Suprapubic skin (tissue), 4 donors: ENCODE measurements at regions not wholly inside any gene's neighbourhood (a gene's known extent, or its start where the extent isn't known, plus 50 kb on each side); places are given as distances from the start of the nearest gene placed in this dataset.

Source experiments
- DNase-seq, 2 donors: peaks; one replicate each; pipeline ENCODE4 v3.0.0-alpha.2; 2019; ENCODE audit warnings: low spot score in 2 of 2
- H3K27ac ChIP-seq: fragments of 200-600 bp; sonication (generic); one replicate; pipeline ENCODE4 v1.5.1; 2019
- H3K27me3 ChIP-seq: fragments of 200-600 bp; sonication (generic); one replicate; pipeline ENCODE4 v1.5.1; 2019
- H3K36me3 ChIP-seq: fragments of 200-600 bp; sonication (generic); one replicate; pipeline ENCODE4 v1.5.1; 2019
- H3K4me1 ChIP-seq: fragments of 200-600 bp; sonication (generic); one replicate; pipeline ENCODE4 v1.5.1; 2019
- H3K4me3 ChIP-seq: fragments of 200-600 bp; sonication (generic); one replicate; pipeline ENCODE4 v1.5.1; 2019; ENCODE audit warnings: mild to moderate bottlenecking
- H3K9me3 ChIP-seq: fragments of 200-600 bp; sonication (generic); one replicate; pipeline ENCODE4 v1.5.1; 2019
- EP300 ChIP-seq: sonication (generic); formaldehyde crosslinking; IDR thresholded peaks from one replicate; pipeline ENCODE4 v1.6.1; 2017; ENCODE audit warnings: antibody characterized with exemption
- POLR2A ChIP-seq, 2 donors: fragments of 450-650 bp; IDR thresholded peaks; one replicate each; pipeline ENCODE4 v1.6.1; 2017; ENCODE audit warnings: antibody characterized with exemption in 2 of 2, mild to moderate bottlenecking in 2 of 2, moderate library complexity in 2 of 2
- POLR2AphosphoS5 ChIP-seq, 3 donors: sonication (generic); formaldehyde crosslinking; IDR thresholded peaks; one replicate each; pipeline ENCODE4 v1.6.1; 2017; ENCODE audit warnings: antibody characterized with exemption in 3 of 3
- WGBS: methylation state at CpG from one replicate; pipeline ENCODE4 v1.1.5; 2018; 5-methylcytosine and 5-hydroxymethylcytosine counted together
- TF ChIP-seq, protein P1 (sequence below), 2 donors: fragments of 200-600 bp in 1 of 2; fragments of 450-650 bp in 1 of 2; sonication (generic) in 1 of 2; IDR thresholded peaks; one replicate each; pipeline ENCODE4 v1.5.1; 2016 to 2019; ENCODE audit warnings: antibody characterized with exemption in 2 of 2, mild to moderate bottlenecking in 1 of 2, moderate library complexity in 1 of 2

DNA sequence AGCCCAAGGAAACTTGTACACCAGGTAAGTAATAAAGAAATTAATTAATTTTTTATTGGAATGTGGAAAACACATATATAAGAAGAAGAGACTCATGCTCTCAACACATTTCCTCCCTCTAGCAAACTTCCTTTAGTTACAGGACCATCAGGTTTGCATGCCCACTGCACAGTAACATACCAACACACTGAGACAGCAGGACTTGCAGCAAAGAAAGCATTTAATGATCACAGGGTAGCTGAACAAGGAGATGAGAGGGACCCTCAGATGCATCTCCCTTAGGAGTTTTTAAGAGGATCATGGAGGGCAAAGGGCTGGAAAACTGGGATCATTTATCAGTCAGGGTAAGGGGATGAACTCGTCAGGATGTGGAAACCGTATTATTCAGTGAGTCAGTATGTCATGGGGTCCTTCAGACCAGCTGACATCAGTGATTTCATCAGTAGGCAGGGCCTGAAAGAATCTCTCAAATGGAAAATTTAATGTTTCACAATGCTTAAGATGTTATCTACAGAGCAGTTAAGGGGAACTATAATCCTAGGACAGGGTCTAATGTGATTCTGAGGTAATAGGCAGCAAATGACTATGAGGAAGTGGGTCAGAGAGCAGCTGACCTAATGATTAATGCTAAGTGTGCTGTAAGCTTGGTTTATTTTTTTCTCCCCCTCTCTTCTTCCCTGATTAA, 193.8 kb upstream of the RND3 start:
- TF ChIP-seq POLR2A (IDR thresholded peaks at IDR 0.05) (no peak), EP300 (no peak), POLR2AphosphoS5 (IDR thresholded peaks at IDR 0.05) (no peak)
- TF ChIP-seq, protein P1, sequence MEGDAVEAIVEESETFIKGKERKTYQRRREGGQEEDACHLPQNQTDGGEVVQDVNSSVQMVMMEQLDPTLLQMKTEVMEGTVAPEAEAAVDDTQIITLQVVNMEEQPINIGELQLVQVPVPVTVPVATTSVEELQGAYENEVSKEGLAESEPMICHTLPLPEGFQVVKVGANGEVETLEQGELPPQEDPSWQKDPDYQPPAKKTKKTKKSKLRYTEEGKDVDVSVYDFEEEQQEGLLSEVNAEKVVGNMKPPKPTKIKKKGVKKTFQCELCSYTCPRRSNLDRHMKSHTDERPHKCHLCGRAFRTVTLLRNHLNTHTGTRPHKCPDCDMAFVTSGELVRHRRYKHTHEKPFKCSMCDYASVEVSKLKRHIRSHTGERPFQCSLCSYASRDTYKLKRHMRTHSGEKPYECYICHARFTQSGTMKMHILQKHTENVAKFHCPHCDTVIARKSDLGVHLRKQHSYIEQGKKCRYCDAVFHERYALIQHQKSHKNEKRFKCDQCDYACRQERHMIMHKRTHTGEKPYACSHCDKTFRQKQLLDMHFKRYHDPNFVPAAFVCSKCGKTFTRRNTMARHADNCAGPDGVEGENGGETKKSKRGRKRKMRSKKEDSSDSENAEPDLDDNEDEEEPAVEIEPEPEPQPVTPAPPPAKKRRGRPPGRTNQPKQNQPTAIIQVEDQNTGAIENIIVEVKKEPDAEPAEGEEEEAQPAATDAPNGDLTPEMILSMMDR (IDR thresholded peaks at IDR 0.05): no peak
- Histone ChIP-seq H3K36me3 (no peaks in the 10 kb centered on the region), H3K27me3 (no peaks in the 10 kb centered on the region), H3K4me1 (no peaks in the 10 kb centered on the region), H3K27ac (no peak overlapping the region), H3K4me3 (no peak overlapping the region), H3K9me3 (no peaks in the 10 kb centered on the region)
- WGBS: 76% methylated on average over 2 of the region's 2 CpGs
- DNase-seq: no peak

- no peak overlapping the region for H3K4me3 ChIP-seq
- H3K27ac ChIP-seq: no peak overlapping the region
- no peak for DNase-seq
- TF ChIP-seq, protein P1 (IDR thresholded peaks at IDR 0.05): no peak
- TF ChIP-seq POLR2A (IDR thresholded peaks at IDR 0.05) (no peak), EP300 (no peak)
- no peaks in the 10 kb centered on the region for H3K36me3 ChIP-seq
- no peaks in the 10 kb centered on the region for H3K4me1 ChIP-seq
- no peaks in the 10 kb centered on the region for H3K9me3 ChIP-seq
- H3K27me3 ChIP-seq: no peaks in the 10 kb centered on the region
- 56% methylated on average over 8 of the region's 8 CpGs for WGBS
These were observed 192.1 kb upstream of the RND3 start for GRCh38 chr2:150679456-150680120.

DNA sequence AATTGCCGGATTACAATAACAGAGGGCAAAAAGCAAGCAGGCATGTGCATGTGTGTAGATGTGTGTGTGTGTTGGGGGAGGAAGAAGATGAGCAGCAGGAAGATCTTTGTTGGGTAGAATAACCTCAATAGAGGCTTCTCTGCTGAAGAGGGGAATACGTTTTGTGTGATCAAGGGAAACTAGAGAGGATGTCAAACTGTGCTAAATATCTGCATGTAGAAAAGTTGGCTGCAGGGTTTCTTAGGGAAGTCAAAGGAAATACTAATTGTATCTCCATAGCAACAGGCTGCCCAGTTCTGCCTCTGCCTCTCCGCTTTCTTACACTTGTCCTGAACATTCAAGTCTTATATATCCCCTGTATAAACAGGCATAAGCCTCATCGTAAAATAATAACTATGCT, 190.1 kb upstream of the RND3 start:
- no peaks in the 10 kb centered on the region for H3K9me3 ChIP-seq
- H3K4me1 ChIP-seq: no peaks in the 10 kb centered on the region
- no peak overlapping the region for H3K27ac ChIP-seq
- no peaks in the 10 kb centered on the region for H3K36me3 ChIP-seq
- TF ChIP-seq EP300: no peak
- TF ChIP-seq, protein P1 (IDR thresholded peaks at IDR 0.05): no peak
- TF ChIP-seq POLR2A (IDR thresholded peaks at IDR 0.05): no peak
- no peak for TF ChIP-seq POLR2AphosphoS5 (IDR thresholded peaks at IDR 0.05)
- H3K4me3 ChIP-seq: no peak overlapping the region
- DNase-seq: no peak
- 79% methylated on average over 4 of the region's 4 CpGs for WGBS
- no peaks in the 10 kb centered on the region for H3K27me3 ChIP-seq

GRCh38 chr2:150676747-150677383, 189.4 kb upstream of the RND3 start:
- H3K4me1 ChIP-seq: no peaks in the 10 kb centered on the region
- H3K27ac ChIP-seq: no peak overlapping the region
- 79% methylated on average over 3 of the region's 3 CpGs for WGBS
- TF ChIP-seq, protein P1 (IDR thresholded peaks at IDR 0.05): no peak
- TF ChIP-seq POLR2AphosphoS5 (IDR thresholded peaks at IDR 0.05): no peak
- no peaks in the 10 kb centered on the region for H3K36me3 ChIP-seq
- no peaks in the 10 kb centered on the region for H3K27me3 ChIP-seq
- DNase-seq: no peak
- no peaks in the 10 kb centered on the region for H3K9me3 ChIP-seq
- H3K4me3 ChIP-seq: no peak overlapping the region

- DNase-seq: no peak
- Histone ChIP-seq H3K27ac (no peak overlapping the region), H3K4me3 (no peak overlapping the region), H3K27me3 (no peaks in the 10 kb centered on the region), H3K9me3 (no peaks in the 10 kb centered on the region), H3K4me1 (no peaks in the 10 kb centered on the region), H3K36me3 (no peaks in the 10 kb centered on the region)
- 80% methylated on average over 2 of the region's 2 CpGs for WGBS
- TF ChIP-seq EP300: no peak
- TF ChIP-seq, protein P1 (IDR thresholded peaks at IDR 0.05): no peak
- no peak for TF ChIP-seq POLR2A (IDR thresholded peaks at IDR 0.05)
- TF ChIP-seq POLR2AphosphoS5 (IDR thresholded peaks at IDR 0.05): no peak
These were observed 188.3 kb upstream of the RND3 start for GRCh38 chr2:150675807-150676206.
